ENCODE measurements at regions not wholly inside any gene's neighbourhood (a gene's known extent, or its start where the extent isn't known, plus 50 kb on each side); places are given as distances from the start of the nearest gene placed in this dataset.
A peak's percentile ranks its signal among the peaks of the same experiment; 100 is the strongest.
"Not testable (repeated sequence)": the region's sequence is repeated elsewhere in the genome, so short reads cannot be mapped to it uniquely, and the experiment has no call there.

GRCh38 chr5:126002222-126002897 is 420.8 kb upstream of the GRAMD2B start:
- ATAC-seq = peak; percentile 96 to 97
- peak; percentile 81 for DNase-seq
- intact Hi-C loops (cut with DNase I) = no loop called here

GRCh38 chr5:126003309-126003708 is 419.9 kb upstream of the GRAMD2B start:
- DNase-seq (peak; percentile 69), ATAC-seq (peak; percentile 80 to 93)
- intact Hi-C loops (cut with DNase I) = no loop called here

- ATAC-seq (no peak), DNase-seq (no peak)
- intact Hi-C loops (cut with DNase I) = no loop called here
Observed at GRCh38 chr5:126004636-126005035, 418.6 kb upstream of the GRAMD2B start.

GRCh38 chr5:126007841-126008240 is 415.4 kb upstream of the GRAMD2B start:
- intact Hi-C loops (cut with DNase I) = no loop called here
- DNase-seq (no peak), ATAC-seq (no peak)

GRCh38 chr5:126009566-126009965 is 413.6 kb upstream of the GRAMD2B start:
- DNase-seq = no peak
- intact Hi-C loops (cut with DNase I) = no loop called here
- ATAC-seq = no peak

- DNase-seq; intact Hi-C loops (cut with DNase I); ATAC-seq: not testable (repeated sequence)
Observed at GRCh38 chr5:126011526-126011925, 411.7 kb upstream of the GRAMD2B start.

- intact Hi-C loops (cut with DNase I) = no loop called here
- no peak for ATAC-seq
Observed at GRCh38 chr5:126014676-126015075, 408.5 kb upstream of the GRAMD2B start.

GRCh38 chr5:126015235-126016181 is 407.7 kb upstream of the GRAMD2B start:
- intact Hi-C loops (cut with DNase I) = no loop called here
- ATAC-seq (peak in 1 of 2 donors; percentile 83), DNase-seq (no peak)

More at GRCh38 chr5:126014676-126015075, 408.5 kb upstream of the GRAMD2B start:
- no peak for DNase-seq

GRCh38 chr5:126016256-126016655 is 407.0 kb upstream of the GRAMD2B start:
- ATAC-seq (peak; percentile 82 to 85), DNase-seq (peak; percentile 56)
- intact Hi-C loops (cut with DNase I) = no loop called here

GRCh38 chr5:126017096-126017495 is 406.1 kb upstream of the GRAMD2B start:
- ATAC-seq (no peak), DNase-seq (no peak)
- intact Hi-C loops (cut with DNase I) = no loop called here

- DNase-seq = no peak
- intact Hi-C loops (cut with DNase I) = no loop called here
- ATAC-seq = no peak
Observed at GRCh38 chr5:126020770-126021169, 402.4 kb upstream of the GRAMD2B start.

GRCh38 chr5:126023994-126024441 is 399.2 kb upstream of the GRAMD2B start:
- DNase-seq (no peak), ATAC-seq (no peak)
- intact Hi-C loops (cut with DNase I) = no loop called here

GRCh38 chr5:126027149-126027548 is 396.1 kb upstream of the GRAMD2B start:
- DNase-seq (no peak), ATAC-seq (no peak)

GRCh38 chr5:126027652-126028051 is 395.6 kb upstream of the GRAMD2B start:
- DNase-seq = no peak
- intact Hi-C loops (cut with DNase I) = no loop called here
- ATAC-seq = no peak

More at GRCh38 chr5:126027149-126027548, 396.1 kb upstream of the GRAMD2B start:
- intact Hi-C loops (cut with DNase I) = no loop called here

GRCh38 chr5:126028336-126028735 is 394.9 kb upstream of the GRAMD2B start:
- no peak for ATAC-seq
- intact Hi-C loops (cut with DNase I) = no loop called here
- no peak for DNase-seq

- DNase-seq; ATAC-seq; intact Hi-C loops (cut with DNase I): not testable (repeated sequence)
Observed at GRCh38 chr5:126029282-126029681, 393.9 kb upstream of the GRAMD2B start.

GRCh38 chr5:126030698-126031097 is 392.5 kb upstream of the GRAMD2B start:
- ATAC-seq (peak in 1 of 2 donors; percentile 27), DNase-seq (no peak)
- intact Hi-C loops (cut with DNase I) = no loop called here

- intact Hi-C loops (cut with DNase I) = no loop called here
- ATAC-seq = peak; percentile 79 to 97
Observed at GRCh38 chr5:126031989-126032716, 391.1 kb upstream of the GRAMD2B start.

GRCh38 chr5:126043688-126044087 is 379.5 kb upstream of the GRAMD2B start:
- DNase-seq (no peak), ATAC-seq (peak in 1 of 2 donors; percentile 61)
- intact Hi-C loops (cut with DNase I) = no loop called here

More at GRCh38 chr5:126031989-126032716, 391.1 kb upstream of the GRAMD2B start:
- peak; percentile 74 for DNase-seq

Measured in left cardiac atrium (tissue), 4 donors.